ENCODE measurements at regions not wholly inside any gene's neighbourhood (a gene's known extent, or its start where the extent isn't known, plus 50 kb on each side); places are given as distances from the start of the nearest gene placed in this dataset.

- ChIA-PET POLR2A (no interaction called here), CTCF (no interaction called here)
- BruUV-seq (replicated peaks) = no TSS peak
- Histone ChIP-seq H3K27me3 (ENCODE audit: control insufficient read depth in 2 of 2, insufficient read depth in 2 of 2, low read length in 2 of 2) (no peaks in the 10 kb centered on the region), H4K20me1 (replicated peaks; ENCODE audit: control insufficient read depth, extremely low read depth, insufficient read depth, low read length) (no peaks in the 10 kb centered on the region), H3K4me1 (ENCODE audit: control insufficient read depth, extremely low read depth, insufficient read depth, low read length) (no peaks in the 10 kb centered on the region), H3K9me3 (replicated peaks; ENCODE audit: control insufficient read depth, insufficient read depth, low read length) (no peaks in the 10 kb centered on the region), H3K27ac (ENCODE audit: insufficient read depth, low read depth, low read length) (no peak overlapping the region), H3K9me1 (replicated peaks; ENCODE audit: control insufficient read depth, extremely low read depth, insufficient read depth, low read length) (no peaks in the 10 kb centered on the region), H3K4me3 (replicated peaks in 1 of 3; ENCODE audit: insufficient read depth in 1 of 3, low read depth in 1 of 3, low read length in 3 of 3) (no peak overlapping the region), H2AFZ (ENCODE audit: low read depth, low read length) (no peak overlapping the region), H3K4me2 (ENCODE audit: insufficient read depth, low read length) (no peak overlapping the region), H3K36me3 (ENCODE audit: control insufficient read depth in 2 of 2, extremely low read depth in 1 of 2, insufficient read depth in 2 of 2, low read length in 2 of 2) (no peaks in the 10 kb centered on the region), H3K9ac (replicated peaks; ENCODE audit: extremely low read depth, insufficient read depth, low read length) (no peak overlapping the region), H3K79me2 (ENCODE audit: control insufficient read depth, insufficient read depth, low read length) (no peaks in the 10 kb centered on the region)
- intact Hi-C loops (cut with micrococcal nuclease) (no loop called here), dilution Hi-C loops (cut with MboI; ENCODE audit: extremely low pct_ligation_motif_present, low sequenced_read_pairs) (no loop called here)
- DNase-seq (ENCODE audit: low read depth, low spot score) = no peak
- FAIRE-seq = no peak
- no peak for TF ChIP-seq JUN (IDR thresholded peaks at IDR 0.05; ENCODE audit: borderline replicate concordance, insufficient read depth, insufficient read length, low read depth)
- TF ChIP-seq GATA2 (IDR thresholded peaks at IDR 0.05; ENCODE audit: insufficient read depth, insufficient read length, low read depth, low read length) = no peak
- no peak for TF ChIP-seq POLR2A (IDR thresholded peaks at IDR 0.05; ENCODE audit: low read depth, low read length)
- no peak for TF ChIP-seq MAX (IDR thresholded peaks at IDR 0.05; ENCODE audit: insufficient read depth, insufficient read length)
- no peak for TF ChIP-seq CTCF (IDR thresholded peaks at IDR 0.05; ENCODE audit: extremely low read depth in 1 of 2, insufficient read depth in 1 of 2, low read depth in 1 of 2, low read length in 2 of 2)
- no peak for TF ChIP-seq EZH2 (IDR thresholded peaks at IDR 0.05; ENCODE audit: borderline replicate concordance, low read depth, low read length, severe bottlenecking)
Measured at GRCh38 chr3:68667346-68667745, 265.0 kb downstream of the TAFA4 start.

Data from endothelial cell of umbilical vein (primary cell).